HepG2 (cell line): ENCODE measurements at regions not wholly inside any gene's neighbourhood (a gene's known extent, or its start where the extent isn't known, plus 50 kb on each side); places are given as distances from the start of the nearest gene placed in this dataset.

Source experiments
- FOXO1 ChIP-seq: sonication (generic); formaldehyde crosslinking; IDR thresholded peaks from 2 replicates; pipeline ENCODE4 v1.4.0; 2020; ENCODE audit warnings: missing genetic modification reagents
- YY1 ChIP-seq: IDR thresholded peaks from 2 replicates; pipeline ENCODE4 v1.6.1; 2011; ENCODE audit warnings: low read length, low read depth, moderate library complexity, mild to moderate bottlenecking; ENCODE audit not compliant: insufficient read depth, insufficient replicate concordance
- ZBTB20 ChIP-seq: sonication (generic); formaldehyde crosslinking; IDR thresholded peaks from 2 replicates; pipeline ENCODE4 v1.8.1; 2023; ENCODE audit warnings: missing genetic modification reagents, low read depth, mild to moderate bottlenecking, borderline replicate concordance
- ZNF317 ChIP-seq: sonication (generic); formaldehyde crosslinking; IDR thresholded peaks from 2 replicates; pipeline ENCODE4 v1.5.0; 2020; ENCODE audit warnings: mild to moderate bottlenecking, missing genetic modification reagents
- ZNF644 ChIP-seq: IDR thresholded peaks from 2 replicates; pipeline ENCODE4 v1.6.1; 2016; ENCODE audit warnings: low read depth
- TF ChIP-seq, protein P1 (sequence below): sonication (generic); formaldehyde crosslinking; IDR thresholded peaks from 2 replicates; pipeline ENCODE4 v1.5.0; 2020; ENCODE audit warnings: mild to moderate bottlenecking, missing genetic modification reagents, moderate library complexity
- TF ChIP-seq, protein P2 (sequence below): sonication (generic); IDR thresholded peaks from 2 replicates; pipeline ENCODE4 v1.6.1; 2016; ENCODE audit warnings: low read depth, borderline replicate concordance
- TF ChIP-seq, protein P3 (sequence below): sonication (generic); formaldehyde crosslinking; IDR thresholded peaks from 2 replicates; pipeline ENCODE4 v1.5.0; 2020; ENCODE audit warnings: missing genetic modification reagents
- TF ChIP-seq, protein P4 (sequence below): sonication (generic); formaldehyde crosslinking; IDR thresholded peaks from 2 replicates; pipeline ENCODE4 v1.8.1; 2023; ENCODE audit warnings: missing genetic modification reagents, inconsistent platforms, borderline replicate concordance
- TF ChIP-seq, protein P5 (sequence below), 2 experiments: fragments of 450-650 bp in 1 of 2; sonication (generic) in 1 of 2; formaldehyde crosslinking; IDR thresholded peaks; 2 replicates each; pipeline versions ENCODE4 v1.5.0 to v1.8.0; 2020 to 2022; ENCODE audit warnings: mild to moderate bottlenecking in 1 of 2, missing genetic modification reagents in 1 of 2
- TF ChIP-seq, protein P6 (sequence below): sonication (generic); formaldehyde crosslinking; IDR thresholded peaks from 2 replicates; pipeline ENCODE4 v1.4.0; 2020; ENCODE audit warnings: missing genetic modification reagents, borderline replicate concordance
- TF ChIP-seq, protein P7 (sequence below): sonication (generic); formaldehyde crosslinking; IDR thresholded peaks from 2 replicates; pipeline ENCODE4 v1.5.1; 2020; ENCODE audit warnings: missing genetic modification reagents, mild to moderate bottlenecking, borderline replicate concordance

DNA sequence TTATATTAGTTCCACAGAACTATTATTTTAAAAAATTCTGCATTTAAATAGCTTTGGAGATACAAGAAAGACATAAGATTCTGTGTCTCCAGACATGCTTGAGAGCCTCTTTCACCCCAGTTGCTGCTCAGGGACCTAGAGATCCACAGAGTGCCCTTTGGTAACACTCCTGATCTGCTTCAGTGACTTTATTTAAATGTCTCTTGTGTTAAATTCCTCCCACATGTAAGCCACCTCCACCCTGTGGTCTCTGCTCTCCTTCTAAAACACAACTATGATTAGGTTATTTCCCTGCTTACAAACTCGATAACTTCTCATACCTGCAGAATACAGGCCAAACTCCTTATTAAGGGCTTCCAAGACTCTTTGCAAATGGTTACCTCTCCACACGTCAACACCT is 141.0 kb downstream of the RFC3 start:
- TF ChIP-seq ZNF644 (CRISPR knock-in tag): no peak
- TF ChIP-seq, protein P1, sequence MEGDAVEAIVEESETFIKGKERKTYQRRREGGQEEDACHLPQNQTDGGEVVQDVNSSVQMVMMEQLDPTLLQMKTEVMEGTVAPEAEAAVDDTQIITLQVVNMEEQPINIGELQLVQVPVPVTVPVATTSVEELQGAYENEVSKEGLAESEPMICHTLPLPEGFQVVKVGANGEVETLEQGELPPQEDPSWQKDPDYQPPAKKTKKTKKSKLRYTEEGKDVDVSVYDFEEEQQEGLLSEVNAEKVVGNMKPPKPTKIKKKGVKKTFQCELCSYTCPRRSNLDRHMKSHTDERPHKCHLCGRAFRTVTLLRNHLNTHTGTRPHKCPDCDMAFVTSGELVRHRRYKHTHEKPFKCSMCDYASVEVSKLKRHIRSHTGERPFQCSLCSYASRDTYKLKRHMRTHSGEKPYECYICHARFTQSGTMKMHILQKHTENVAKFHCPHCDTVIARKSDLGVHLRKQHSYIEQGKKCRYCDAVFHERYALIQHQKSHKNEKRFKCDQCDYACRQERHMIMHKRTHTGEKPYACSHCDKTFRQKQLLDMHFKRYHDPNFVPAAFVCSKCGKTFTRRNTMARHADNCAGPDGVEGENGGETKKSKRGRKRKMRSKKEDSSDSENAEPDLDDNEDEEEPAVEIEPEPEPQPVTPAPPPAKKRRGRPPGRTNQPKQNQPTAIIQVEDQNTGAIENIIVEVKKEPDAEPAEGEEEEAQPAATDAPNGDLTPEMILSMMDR: no peak
- TF ChIP-seq, protein P2, sequence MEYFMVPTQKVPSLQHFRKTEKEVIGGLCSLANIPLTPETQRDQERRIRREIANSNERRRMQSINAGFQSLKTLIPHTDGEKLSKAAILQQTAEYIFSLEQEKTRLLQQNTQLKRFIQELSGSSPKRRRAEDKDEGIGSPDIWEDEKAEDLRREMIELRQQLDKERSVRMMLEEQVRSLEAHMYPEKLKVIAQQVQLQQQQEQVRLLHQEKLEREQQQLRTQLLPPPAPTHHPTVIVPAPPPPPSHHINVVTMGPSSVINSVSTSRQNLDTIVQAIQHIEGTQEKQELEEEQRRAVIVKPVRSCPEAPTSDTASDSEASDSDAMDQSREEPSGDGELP: no peak
- TF ChIP-seq, protein P3, sequence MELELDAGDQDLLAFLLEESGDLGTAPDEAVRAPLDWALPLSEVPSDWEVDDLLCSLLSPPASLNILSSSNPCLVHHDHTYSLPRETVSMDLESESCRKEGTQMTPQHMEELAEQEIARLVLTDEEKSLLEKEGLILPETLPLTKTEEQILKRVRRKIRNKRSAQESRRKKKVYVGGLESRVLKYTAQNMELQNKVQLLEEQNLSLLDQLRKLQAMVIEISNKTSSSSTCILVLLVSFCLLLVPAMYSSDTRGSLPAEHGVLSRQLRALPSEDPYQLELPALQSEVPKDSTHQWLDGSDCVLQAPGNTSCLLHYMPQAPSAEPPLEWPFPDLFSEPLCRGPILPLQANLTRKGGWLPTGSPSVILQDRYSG (CRISPR knock-in tag): no peak
- TF ChIP-seq, protein P4, sequence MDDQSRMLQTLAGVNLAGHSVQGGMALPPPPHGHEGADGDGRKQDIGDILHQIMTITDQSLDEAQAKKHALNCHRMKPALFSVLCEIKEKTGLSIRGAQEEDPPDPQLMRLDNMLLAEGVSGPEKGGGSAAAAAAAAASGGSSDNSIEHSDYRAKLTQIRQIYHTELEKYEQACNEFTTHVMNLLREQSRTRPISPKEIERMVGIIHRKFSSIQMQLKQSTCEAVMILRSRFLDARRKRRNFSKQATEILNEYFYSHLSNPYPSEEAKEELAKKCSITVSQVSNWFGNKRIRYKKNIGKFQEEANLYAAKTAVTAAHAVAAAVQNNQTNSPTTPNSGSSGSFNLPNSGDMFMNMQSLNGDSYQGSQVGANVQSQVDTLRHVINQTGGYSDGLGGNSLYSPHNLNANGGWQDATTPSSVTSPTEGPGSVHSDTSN: no peak
- TF ChIP-seq, protein P5, sequence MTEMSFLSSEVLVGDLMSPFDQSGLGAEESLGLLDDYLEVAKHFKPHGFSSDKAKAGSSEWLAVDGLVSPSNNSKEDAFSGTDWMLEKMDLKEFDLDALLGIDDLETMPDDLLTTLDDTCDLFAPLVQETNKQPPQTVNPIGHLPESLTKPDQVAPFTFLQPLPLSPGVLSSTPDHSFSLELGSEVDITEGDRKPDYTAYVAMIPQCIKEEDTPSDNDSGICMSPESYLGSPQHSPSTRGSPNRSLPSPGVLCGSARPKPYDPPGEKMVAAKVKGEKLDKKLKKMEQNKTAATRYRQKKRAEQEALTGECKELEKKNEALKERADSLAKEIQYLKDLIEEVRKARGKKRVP (CRISPR knock-in tag; IDR thresholded peaks at IDR 0.05): no peak
- TF ChIP-seq YY1: no peak
- TF ChIP-seq FOXO1 (CRISPR knock-in tag): no peak
- TF ChIP-seq, protein P6, sequence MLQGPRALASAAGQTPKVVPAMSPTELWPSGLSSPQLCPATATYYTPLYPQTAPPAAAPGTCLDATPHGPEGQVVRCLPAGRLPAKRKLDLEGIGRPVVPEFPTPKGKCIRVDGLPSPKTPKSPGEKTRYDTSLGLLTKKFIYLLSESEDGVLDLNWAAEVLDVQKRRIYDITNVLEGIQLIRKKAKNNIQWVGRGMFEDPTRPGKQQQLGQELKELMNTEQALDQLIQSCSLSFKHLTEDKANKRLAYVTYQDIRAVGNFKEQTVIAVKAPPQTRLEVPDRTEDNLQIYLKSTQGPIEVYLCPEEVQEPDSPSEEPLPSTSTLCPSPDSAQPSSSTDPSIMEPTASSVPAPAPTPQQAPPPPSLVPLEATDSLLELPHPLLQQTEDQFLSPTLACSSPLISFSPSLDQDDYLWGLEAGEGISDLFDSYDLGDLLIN (CRISPR knock-in tag): no peak
- TF ChIP-seq ZBTB20: no peak
- no peak for TF ChIP-seq ZNF317 (CRISPR knock-in tag)
- TF ChIP-seq, protein P7, sequence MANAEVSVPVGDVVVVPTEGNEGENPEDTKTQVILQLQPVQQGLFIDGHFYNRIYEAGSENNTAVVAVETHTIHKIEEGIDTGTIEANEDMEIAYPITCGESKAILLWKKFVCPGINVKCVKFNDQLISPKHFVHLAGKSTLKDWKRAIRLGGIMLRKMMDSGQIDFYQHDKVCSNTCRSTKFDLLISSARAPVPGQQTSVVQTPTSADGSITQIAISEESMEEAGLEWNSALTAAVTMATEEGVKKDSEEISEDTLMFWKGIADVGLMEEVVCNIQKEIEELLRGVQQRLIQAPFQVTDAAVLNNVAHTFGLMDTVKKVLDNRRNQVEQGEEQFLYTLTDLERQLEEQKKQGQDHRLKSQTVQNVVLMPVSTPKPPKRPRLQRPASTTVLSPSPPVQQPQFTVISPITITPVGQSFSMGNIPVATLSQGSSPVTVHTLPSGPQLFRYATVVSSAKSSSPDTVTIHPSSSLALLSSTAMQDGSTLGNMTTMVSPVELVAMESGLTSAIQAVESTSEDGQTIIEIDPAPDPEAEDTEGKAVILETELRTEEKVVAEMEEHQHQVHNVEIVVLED (CRISPR knock-in tag): no peak
